Kidney epithelial cell (primary cell): ENCODE measurements at regions not wholly inside any gene's neighbourhood (a gene's known extent, or its start where the extent isn't known, plus 50 kb on each side); places are given as distances from the start of the nearest gene placed in this dataset.

Source experiments
- DNase-seq: peaks from one replicate; pipeline ENCODE4 v3.0.0-alpha.2; 2010; ENCODE audit warnings: low read depth
- H3K27me3 ChIP-seq: 2 replicates; pipeline ENCODE4 v1.6.0; 2011; ENCODE audit warnings: low read length; ENCODE audit not compliant: control insufficient read depth, insufficient read depth
- H3K36me3 ChIP-seq: 2 replicates; pipeline ENCODE4 v1.5.1; 2011; ENCODE audit warnings: low read length; ENCODE audit not compliant: control insufficient read depth, insufficient read depth
- H3K4me3 ChIP-seq: 2 replicates; pipeline ENCODE4 v1.5.1; 2011; ENCODE audit warnings: low read depth, mild to moderate bottlenecking, control low read depth, low read length
- CTCF ChIP-seq: IDR thresholded peaks from 2 replicates; pipeline ENCODE4 v1.5.1; 2011; ENCODE audit warnings: mild to moderate bottlenecking, moderate library complexity, low read length, control low read depth, inconsistent platforms; ENCODE audit not compliant: insufficient read depth, poor library complexity, severe bottlenecking

GRCh38 chr12:77352946-77353345 lies 287.6 kb upstream of the E2F7 start:
- no peak for DNase-seq
- no peak for TF ChIP-seq CTCF
- Histone ChIP-seq H3K4me3 (no peak overlapping the region), H3K36me3 (no peaks in the 10 kb centered on the region), H3K27me3 (no peaks in the 10 kb centered on the region)

- no peak for DNase-seq
- Histone ChIP-seq H3K27me3 (no peaks in the 10 kb centered on the region), H3K36me3 (no peaks in the 10 kb centered on the region), H3K4me3 (no peak overlapping the region)
- TF ChIP-seq CTCF = no peak
Measured at GRCh38 chr12:77351860-77352259, 286.5 kb upstream of the E2F7 start.

- Histone ChIP-seq H3K4me3 (no peak overlapping the region), H3K36me3 (no peaks in the 10 kb centered on the region), H3K27me3 (no peaks in the 10 kb centered on the region)
- no peak for TF ChIP-seq CTCF
- DNase-seq = no peak
Measured at GRCh38 chr12:77349689-77350370, 284.5 kb upstream of the E2F7 start.

- Histone ChIP-seq H3K4me3 (no peak overlapping the region), H3K36me3 (no peaks in the 10 kb centered on the region), H3K27me3 (no peaks in the 10 kb centered on the region)
- DNase-seq = no peak
- TF ChIP-seq CTCF = no peak
Measured at GRCh38 chr12:77347017-77347416, 281.6 kb upstream of the E2F7 start.

- no peak overlapping the region for H3K4me3 ChIP-seq
- TF ChIP-seq CTCF = no peak
Measured at GRCh38 chr12:77345336-77345735, 280.0 kb upstream of the E2F7 start.

GRCh38 chr12:77344651-77345050 lies 279.3 kb upstream of the E2F7 start:
- no peaks in the 10 kb centered on the region for H3K36me3 ChIP-seq
- no peaks in the 10 kb centered on the region for H3K27me3 ChIP-seq
- no peak for TF ChIP-seq CTCF
- no peak overlapping the region for H3K4me3 ChIP-seq
- DNase-seq = no peak

More at GRCh38 chr12:77345336-77345735, 280.0 kb upstream of the E2F7 start:
- no peaks in the 10 kb centered on the region for H3K36me3 ChIP-seq
- no peak for DNase-seq
- no peaks in the 10 kb centered on the region for H3K27me3 ChIP-seq
